ENCODE measurements at regions not wholly inside any gene's neighbourhood (a gene's known extent, or its start where the extent isn't known, plus 50 kb on each side); places are given as distances from the start of the nearest gene placed in this dataset.
"Not testable (repeated sequence)": the region's sequence is repeated elsewhere in the genome, so short reads cannot be mapped to it uniquely, and the experiment has no call there.

DNA sequence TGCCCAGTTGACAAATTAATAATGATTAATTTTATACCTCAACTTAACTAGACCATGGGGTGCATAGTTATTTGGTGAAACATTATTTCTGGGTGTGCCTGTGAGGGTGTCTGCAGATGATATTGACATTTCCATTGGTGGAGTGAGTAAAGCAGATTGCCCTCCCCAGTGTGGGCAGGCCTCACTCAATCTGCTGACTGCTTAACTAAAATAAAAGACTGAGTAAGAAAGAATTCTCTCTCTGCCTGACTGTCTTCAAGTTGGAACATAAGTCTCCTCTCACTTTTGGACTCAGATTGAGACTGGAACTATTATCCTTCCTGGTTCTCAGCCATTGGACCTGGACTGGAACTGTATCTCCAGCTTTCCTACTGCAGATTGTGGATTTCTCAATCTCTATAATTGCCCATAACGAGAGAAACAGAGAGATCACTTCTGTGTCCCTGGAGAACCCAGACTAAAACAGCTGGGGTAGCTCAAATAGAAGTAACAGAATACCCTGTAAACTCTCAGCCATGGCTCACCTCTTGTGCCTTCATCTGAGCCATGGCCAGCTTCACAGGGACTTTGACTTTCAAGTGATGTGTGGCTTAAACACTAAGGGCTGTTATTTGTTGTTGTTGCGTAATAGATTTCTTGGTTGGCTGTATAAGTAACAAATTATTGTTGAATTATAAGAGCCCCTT, 575.3 kb upstream of the RAB6C start:
- Histone ChIP-seq H3K36me3 (no peaks in the 10 kb centered on the region), H3K27ac (no peak overlapping the region), H3K9me3 (no peaks in the 10 kb centered on the region), H3K4me1 (no peaks in the 10 kb centered on the region), H3K27me3 (no peaks in the 10 kb centered on the region), H3K4me3 (no peak overlapping the region)
- TF ChIP-seq POLR2A (IDR thresholded peaks at IDR 0.05) = no peak
- TF ChIP-seq, protein P1, sequence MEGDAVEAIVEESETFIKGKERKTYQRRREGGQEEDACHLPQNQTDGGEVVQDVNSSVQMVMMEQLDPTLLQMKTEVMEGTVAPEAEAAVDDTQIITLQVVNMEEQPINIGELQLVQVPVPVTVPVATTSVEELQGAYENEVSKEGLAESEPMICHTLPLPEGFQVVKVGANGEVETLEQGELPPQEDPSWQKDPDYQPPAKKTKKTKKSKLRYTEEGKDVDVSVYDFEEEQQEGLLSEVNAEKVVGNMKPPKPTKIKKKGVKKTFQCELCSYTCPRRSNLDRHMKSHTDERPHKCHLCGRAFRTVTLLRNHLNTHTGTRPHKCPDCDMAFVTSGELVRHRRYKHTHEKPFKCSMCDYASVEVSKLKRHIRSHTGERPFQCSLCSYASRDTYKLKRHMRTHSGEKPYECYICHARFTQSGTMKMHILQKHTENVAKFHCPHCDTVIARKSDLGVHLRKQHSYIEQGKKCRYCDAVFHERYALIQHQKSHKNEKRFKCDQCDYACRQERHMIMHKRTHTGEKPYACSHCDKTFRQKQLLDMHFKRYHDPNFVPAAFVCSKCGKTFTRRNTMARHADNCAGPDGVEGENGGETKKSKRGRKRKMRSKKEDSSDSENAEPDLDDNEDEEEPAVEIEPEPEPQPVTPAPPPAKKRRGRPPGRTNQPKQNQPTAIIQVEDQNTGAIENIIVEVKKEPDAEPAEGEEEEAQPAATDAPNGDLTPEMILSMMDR (IDR thresholded peaks at IDR 0.05) = no peak
- no peak for DNase-seq

DNA sequence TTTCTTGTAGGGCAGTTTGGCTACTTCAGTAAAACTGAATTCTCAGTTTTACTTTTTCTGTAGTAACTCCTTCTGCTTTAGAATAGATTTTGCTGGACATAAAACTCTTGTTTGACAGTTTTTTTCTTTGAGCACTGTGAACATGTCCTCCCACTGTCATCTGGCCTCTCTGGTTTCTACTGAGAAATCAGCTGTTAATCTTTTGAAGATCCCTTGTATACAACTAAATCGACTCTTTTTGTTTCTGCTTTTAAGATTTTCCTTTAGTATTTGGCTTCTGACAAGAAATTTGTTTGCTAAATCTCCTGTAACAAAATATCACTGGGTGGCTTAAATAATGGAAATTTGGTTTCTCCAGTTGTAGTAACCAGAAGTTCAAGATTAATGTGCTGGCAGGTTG, 570.9 kb upstream of the RAB6C start:
- H3K36me3 ChIP-seq = no peaks in the 10 kb centered on the region
- no peaks in the 10 kb centered on the region for H3K9me3 ChIP-seq
- no peak overlapping the region for H3K27ac ChIP-seq
- TF ChIP-seq, protein P1 (IDR thresholded peaks at IDR 0.05) = no peak
- no peak for TF ChIP-seq POLR2A (IDR thresholded peaks at IDR 0.05)
- H3K4me1 ChIP-seq = no peaks in the 10 kb centered on the region
- no peak for DNase-seq
- H3K4me3 ChIP-seq = no peak overlapping the region
- H3K27me3 ChIP-seq = no peaks in the 10 kb centered on the region

DNA sequence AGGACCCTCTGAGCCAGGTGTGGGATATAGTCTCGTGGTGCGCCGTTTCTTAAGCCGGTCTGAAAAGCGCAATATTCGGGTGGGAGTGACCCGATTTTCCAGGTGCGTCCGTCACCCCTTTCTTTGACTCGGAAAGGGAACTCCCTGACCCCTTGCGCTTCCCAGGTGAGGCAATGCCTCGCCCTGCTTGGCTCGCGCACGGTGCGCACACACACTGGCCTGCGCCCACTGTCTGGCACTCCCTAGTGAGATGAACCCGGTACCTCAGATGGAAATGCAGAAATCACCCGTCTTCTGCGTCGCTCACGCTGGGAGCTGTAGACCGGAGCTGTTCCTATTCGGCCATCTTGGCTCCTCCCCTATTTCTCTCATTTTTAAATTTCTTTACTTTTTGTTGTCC, 562.4 kb upstream of the RAB6C start:
- H3K27me3 ChIP-seq, H3K4me3 ChIP-seq, H3K27ac ChIP-seq, H3K9me3 ChIP-seq, H3K36me3 ChIP-seq, H3K4me1 ChIP-seq, DNase-seq: not testable (repeated sequence)

DNA sequence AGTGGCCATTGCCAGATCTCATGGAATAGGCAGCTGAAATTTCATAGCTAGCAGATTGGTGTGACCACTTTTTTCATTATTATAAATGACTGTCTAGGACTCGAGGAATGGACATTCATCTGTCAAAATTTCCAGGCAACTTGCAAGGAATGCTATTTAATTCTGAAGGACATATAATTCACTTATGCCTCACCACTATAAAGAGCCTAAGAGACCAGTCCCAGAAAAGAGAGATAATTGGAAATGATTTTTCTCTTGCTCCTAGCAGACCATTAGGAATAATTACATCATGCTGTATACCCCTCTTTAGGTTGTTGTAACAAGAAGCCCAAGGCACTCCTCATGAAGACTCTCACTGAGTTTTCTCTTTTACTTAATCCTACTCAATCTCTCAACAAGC, 557.4 kb upstream of the RAB6C start:
- Histone ChIP-seq H3K27me3 (no peaks in the 10 kb centered on the region), H3K9me3 (peaks cover 0 to 3% (median 0%) of the 10 kb centered on the region in 4 donors), H3K27ac (no peak overlapping the region), H3K36me3 (no peaks in the 10 kb centered on the region), H3K4me3 (no peak overlapping the region), H3K4me1 (no peaks in the 10 kb centered on the region)
- TF ChIP-seq, protein P1 (IDR thresholded peaks at IDR 0.05) = no peak
- no peak for TF ChIP-seq POLR2A (IDR thresholded peaks at IDR 0.05)
- no peak for DNase-seq

DNA sequence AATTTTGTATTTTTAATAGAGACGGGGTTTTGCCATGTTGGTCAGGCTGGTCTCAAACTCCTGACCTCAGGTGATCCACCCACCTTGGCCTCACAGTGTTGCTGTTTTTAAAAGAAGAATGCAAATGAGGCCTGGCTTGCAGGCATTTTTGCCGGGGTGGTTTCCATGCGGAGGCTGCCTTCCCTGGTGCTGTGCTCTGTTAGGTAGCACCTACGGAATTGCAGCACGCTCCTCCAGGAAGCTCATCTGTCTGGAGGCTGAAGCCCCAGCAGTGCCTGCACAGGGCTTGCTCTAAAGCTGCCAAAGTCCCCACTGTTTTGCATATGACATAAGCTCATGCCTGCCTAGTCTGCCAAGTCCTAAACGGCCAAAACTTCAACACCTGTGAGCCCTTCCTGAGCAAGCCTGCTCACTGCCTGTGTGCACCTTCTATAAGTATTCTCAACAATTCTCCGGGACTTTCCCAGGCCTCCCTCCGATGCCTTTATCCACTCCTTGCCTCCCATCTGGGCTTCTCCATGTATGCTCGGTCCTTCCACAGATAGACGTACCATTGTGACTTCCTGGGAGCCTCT, 551.3 kb upstream of the RAB6C start:
- DNase-seq = no peak
- peaks cover 0 to 3% (median 0%) of the 10 kb centered on the region in 4 donors for H3K9me3 ChIP-seq
- H3K27me3 ChIP-seq = no peaks in the 10 kb centered on the region
- no peak overlapping the region for H3K27ac ChIP-seq
- no peak overlapping the region for H3K4me3 ChIP-seq
- TF ChIP-seq, protein P1 (IDR thresholded peaks at IDR 0.05) = no peak
- TF ChIP-seq POLR2A (IDR thresholded peaks at IDR 0.05) = no peak
- H3K36me3 ChIP-seq = no peaks in the 10 kb centered on the region
- no peaks in the 10 kb centered on the region for H3K4me1 ChIP-seq

DNA sequence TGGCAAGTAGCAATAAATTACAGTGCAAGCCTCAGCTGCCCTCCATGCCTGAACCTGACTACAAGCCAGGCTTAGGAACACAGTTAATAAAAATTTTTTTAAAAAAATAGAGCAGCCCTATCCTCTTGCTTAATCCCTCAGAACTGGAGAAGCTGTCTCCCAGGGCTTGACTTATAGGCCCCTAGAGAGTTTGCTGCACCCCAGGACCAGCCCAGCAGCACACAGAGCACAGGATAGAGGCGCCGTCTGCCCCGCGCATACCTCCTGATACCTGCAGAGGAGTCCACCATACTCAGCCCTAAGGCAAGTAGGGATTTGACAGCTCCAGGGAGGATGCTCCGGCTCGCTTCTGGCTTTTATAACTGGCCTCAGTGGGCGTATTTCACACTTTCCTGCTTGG, 548.6 kb upstream of the RAB6C start:
- Histone ChIP-seq H3K36me3 (no peaks in the 10 kb centered on the region), H3K27me3 (no peaks in the 10 kb centered on the region), H3K9me3 (no peaks in the 10 kb centered on the region), H3K4me3 (no peak overlapping the region), H3K4me1 (no peaks in the 10 kb centered on the region), H3K27ac (no peak overlapping the region)
- no peak for TF ChIP-seq POLR2A (IDR thresholded peaks at IDR 0.05)
- TF ChIP-seq, protein P1 (IDR thresholded peaks at IDR 0.05) = no peak
- DNase-seq = no peak

All from Peyer's patch (tissue), 4 donors.